Muscle layer of colon (tissue), 2 donors: ENCODE measurements at regions not wholly inside any gene's neighbourhood (a gene's known extent, or its start where the extent isn't known, plus 50 kb on each side); places are given as distances from the start of the nearest gene placed in this dataset.

Experiments used
- H3K27ac ChIP-seq: one replicate; pipeline ENCODE4 v1.7.0; 2013; ENCODE audit warnings: low read depth, mild to moderate bottlenecking, low read length, moderate library complexity
- H3K27me3 ChIP-seq, 2 donors: one replicate each; pipeline ENCODE4 v1.7.0; 2013; ENCODE audit warnings: low read length in 2 of 2, mild to moderate bottlenecking in 2 of 2; ENCODE audit not compliant: insufficient read depth in 2 of 2, control insufficient read depth in 1 of 2
- H3K36me3 ChIP-seq: one replicate; pipeline ENCODE4 v1.7.0; 2013; ENCODE audit warnings: mild to moderate bottlenecking, low read length; ENCODE audit not compliant: insufficient read depth
- H3K4me1 ChIP-seq: one replicate; pipeline ENCODE4 v1.7.0; 2013; ENCODE audit warnings: mild to moderate bottlenecking, low read length; ENCODE audit not compliant: insufficient read depth
- H3K4me3 ChIP-seq, 2 donors: one replicate each; pipeline ENCODE4 v1.7.0; 2013; ENCODE audit warnings: low read length in 2 of 2, low read depth in 1 of 2, mild to moderate bottlenecking in 1 of 2, moderate library complexity in 1 of 2
- H3K9ac ChIP-seq: one replicate; pipeline ENCODE4 v1.7.0; 2013; ENCODE audit warnings: low read length
- H3K9me3 ChIP-seq: one replicate; pipeline ENCODE4 v1.7.0; 2013; ENCODE audit warnings: mild to moderate bottlenecking, low read length
- donor health status: abdominal sarcoma.
- donor health status: Adenocarcinoma of cecum.

- Histone ChIP-seq H3K9ac (no peak overlapping the region), H3K27me3 (no peaks in the 10 kb centered on the region)
Measured at GRCh38 chr12:115199831-115200230, 515.9 kb upstream of the TBX3 start.

GRCh38 chr12:115194857-115195256, 510.9 kb upstream of the TBX3 start:
- no peak overlapping the region for H3K27ac ChIP-seq
- no peaks in the 10 kb centered on the region for H3K27me3 ChIP-seq
- H3K9ac ChIP-seq: no peak overlapping the region
- H3K4me3 ChIP-seq: no peak overlapping the region
- no peaks in the 10 kb centered on the region for H3K4me1 ChIP-seq
- no peaks in the 10 kb centered on the region for H3K36me3 ChIP-seq
- no peaks in the 10 kb centered on the region for H3K9me3 ChIP-seq

More at GRCh38 chr12:115199831-115200230, 515.9 kb upstream of the TBX3 start:
- H3K4me3 ChIP-seq: no peak overlapping the region
- no peaks in the 10 kb centered on the region for H3K9me3 ChIP-seq
- H3K27ac ChIP-seq: no peak overlapping the region
- no peaks in the 10 kb centered on the region for H3K4me1 ChIP-seq
- H3K36me3 ChIP-seq: no peaks in the 10 kb centered on the region

- H3K9ac ChIP-seq: no peak overlapping the region
- no peaks in the 10 kb centered on the region for H3K27me3 ChIP-seq
- no peak overlapping the region for H3K4me3 ChIP-seq
- H3K36me3 ChIP-seq: no peaks in the 10 kb centered on the region
- H3K4me1 ChIP-seq: no peaks in the 10 kb centered on the region
- H3K27ac ChIP-seq: no peak overlapping the region
- H3K9me3 ChIP-seq: no peaks in the 10 kb centered on the region
Measured at GRCh38 chr12:115194448-115194847, 510.5 kb upstream of the TBX3 start.

- Histone ChIP-seq H3K27me3 (no peaks in the 10 kb centered on the region), H3K4me3 (no peak overlapping the region), H3K36me3 (no peaks in the 10 kb centered on the region), H3K4me1 (no peaks in the 10 kb centered on the region), H3K9me3 (no peaks in the 10 kb centered on the region), H3K27ac (no peak overlapping the region), H3K9ac (no peak overlapping the region)
Measured at GRCh38 chr12:115191342-115191741, 507.4 kb upstream of the TBX3 start.

- Histone ChIP-seq H3K27ac (no peak overlapping the region), H3K27me3 (no peaks in the 10 kb centered on the region), H3K9me3 (no peaks in the 10 kb centered on the region), H3K4me1 (no peaks in the 10 kb centered on the region), H3K36me3 (no peaks in the 10 kb centered on the region), H3K4me3 (no peak overlapping the region), H3K9ac (no peak overlapping the region)
Measured at GRCh38 chr12:115190010-115190770, 506.2 kb upstream of the TBX3 start.

GRCh38 chr12:115185506-115185905, 501.5 kb upstream of the TBX3 start:
- H3K9ac ChIP-seq: no peak overlapping the region
- no peaks in the 10 kb centered on the region for H3K9me3 ChIP-seq
- H3K36me3 ChIP-seq: no peaks in the 10 kb centered on the region
- H3K4me3 ChIP-seq: no peak overlapping the region
- H3K4me1 ChIP-seq: no peaks in the 10 kb centered on the region
- no peak overlapping the region for H3K27ac ChIP-seq
- no peaks in the 10 kb centered on the region for H3K27me3 ChIP-seq

- Histone ChIP-seq H3K27me3 (no peaks in the 10 kb centered on the region), H3K4me1 (no peaks in the 10 kb centered on the region), H3K4me3 (no peak overlapping the region), H3K36me3 (no peaks in the 10 kb centered on the region), H3K9me3 (no peaks in the 10 kb centered on the region), H3K27ac (no peak overlapping the region), H3K9ac (no peak overlapping the region)
Measured at GRCh38 chr12:115183752-115184151, 499.8 kb upstream of the TBX3 start.

GRCh38 chr12:115177899-115178298, 493.9 kb upstream of the TBX3 start:
- Histone ChIP-seq H3K27ac (no peak overlapping the region), H3K4me1 (peaks cover 11% of the 10 kb centered on the region), H3K9me3 (no peaks in the 10 kb centered on the region), H3K4me3 (no peak overlapping the region), H3K36me3 (no peaks in the 10 kb centered on the region), H3K9ac (no peak overlapping the region), H3K27me3 (no peaks in the 10 kb centered on the region)

- H3K36me3 ChIP-seq: no peaks in the 10 kb centered on the region
- no peak overlapping the region for H3K27ac ChIP-seq
- no peaks in the 10 kb centered on the region for H3K27me3 ChIP-seq
- no peak overlapping the region for H3K9ac ChIP-seq
- no peak overlapping the region for H3K4me3 ChIP-seq
- H3K4me1 ChIP-seq: peaks cover 11% of the 10 kb centered on the region
- no peaks in the 10 kb centered on the region for H3K9me3 ChIP-seq
Measured at GRCh38 chr12:115176741-115177400, 492.9 kb upstream of the TBX3 start.

- Histone ChIP-seq H3K4me1 (peaks cover 11% of the 10 kb centered on the region), H3K36me3 (no peaks in the 10 kb centered on the region), H3K4me3 (no peak overlapping the region), H3K9ac (no peak overlapping the region), H3K9me3 (no peaks in the 10 kb centered on the region), H3K27me3 (no peaks in the 10 kb centered on the region), H3K27ac (no peak overlapping the region)
Measured at GRCh38 chr12:115174920-115175319, 490.9 kb upstream of the TBX3 start.

GRCh38 chr12:115172521-115172920, 488.5 kb upstream of the TBX3 start:
- Histone ChIP-seq H3K9me3 (no peaks in the 10 kb centered on the region), H3K9ac (no peak overlapping the region), H3K4me1 (peaks cover 11% of the 10 kb centered on the region), H3K27me3 (no peaks in the 10 kb centered on the region), H3K4me3 (no peak overlapping the region), H3K27ac (no peak overlapping the region), H3K36me3 (no peaks in the 10 kb centered on the region)

- no peaks in the 10 kb centered on the region for H3K9me3 ChIP-seq
Measured at GRCh38 chr12:115169981-115170380, 486.0 kb upstream of the TBX3 start.

More at GRCh38 chr12:115169981-115170380, 486.0 kb upstream of the TBX3 start:
- peaks cover 7% of the 10 kb centered on the region for H3K4me1 ChIP-seq
- no peak overlapping the region for H3K27ac ChIP-seq
- H3K4me3 ChIP-seq: no peak overlapping the region
- no peaks in the 10 kb centered on the region for H3K36me3 ChIP-seq
- no peak overlapping the region for H3K9ac ChIP-seq
- H3K27me3 ChIP-seq: no peaks in the 10 kb centered on the region
